ENCODE measurements at regions not wholly inside any gene's neighbourhood (a gene's known extent, or its start where the extent isn't known, plus 50 kb on each side); places are given as distances from the start of the nearest gene placed in this dataset.

- TF ChIP-seq CTCF (conservative IDR thresholded peaks at IDR 0.05) (no peak), ZFX (IDR thresholded peaks at IDR 0.05) (no peak)
Measured at GRCh38 chr2:41364842-41365241, 683.0 kb upstream of the PKDCC start.
